Hepatocyte (in vitro differentiated cells): ENCODE measurements at regions not wholly inside any gene's neighbourhood (a gene's known extent, or its start where the extent isn't known, plus 50 kb on each side); places are given as distances from the start of the nearest gene placed in this dataset.

Experiments used
- DNase-seq: peaks from one replicate; pipeline ENCODE4 v3.0.0-alpha.2; 2016; ENCODE audit warnings: low spot score
- H2AFZ ChIP-seq: fragments of 200-600 bp; sonication (generic); 2 replicates; pipeline ENCODE4 v1.6.0; 2016; ENCODE audit warnings: antibody characterized with exemption, mild to moderate bottlenecking
- H3K27ac ChIP-seq: fragments of 200-600 bp; sonication (generic); 2 replicates; pipeline ENCODE4 v1.5.1; 2016; ENCODE audit warnings: mild to moderate bottlenecking
- H3K27me3 ChIP-seq: fragments of 200-600 bp; sonication (generic); 2 replicates; pipeline ENCODE4 v1.6.1; 2016
- H3K36me3 ChIP-seq: fragments of 200-600 bp; sonication (generic); replicated peaks from 2 replicates; pipeline ENCODE4 v1.5.1; 2016; ENCODE audit warnings: low read depth; ENCODE audit not compliant: insufficient read depth
- H3K4me1 ChIP-seq: fragments of 200-600 bp; sonication (generic); 2 replicates; pipeline ENCODE4 v1.5.1; 2016; ENCODE audit warnings: mild to moderate bottlenecking, moderate library complexity; ENCODE audit not compliant: insufficient read depth
- H3K4me2 ChIP-seq: fragments of 200-600 bp; sonication (generic); 2 replicates; pipeline ENCODE4 v1.6.0; 2016
- H3K4me3 ChIP-seq: fragments of 200-600 bp; sonication (generic); 2 replicates; pipeline ENCODE4 v1.5.1; 2016; ENCODE audit warnings: mild to moderate bottlenecking
- H3K79me2 ChIP-seq: fragments of 200-600 bp; sonication (generic); 2 replicates; pipeline ENCODE4 v1.6.0; 2017; ENCODE audit warnings: mild to moderate bottlenecking
- H3K9me2 ChIP-seq: fragments of 200-600 bp; sonication (generic); replicated peaks from 2 replicates; pipeline ENCODE4 v1.6.0; 2017; ENCODE audit warnings: mild to moderate bottlenecking; ENCODE audit not compliant: insufficient read depth
- H3K9me3 ChIP-seq: fragments of 200-600 bp; sonication (generic); 2 replicates; pipeline ENCODE4 v1.5.1; 2016; ENCODE audit warnings: low read depth, mild to moderate bottlenecking
- H4K20me1 ChIP-seq: fragments of 200-600 bp; sonication (generic); 2 replicates; pipeline ENCODE4 v1.6.0; 2016; ENCODE audit warnings: mild to moderate bottlenecking; ENCODE audit not compliant: insufficient read depth, poor library complexity, severe bottlenecking
- EZH2 ChIP-seq: fragments of 200-600 bp; sonication (generic); IDR thresholded peaks from 2 replicates; pipeline ENCODE4 v1.6.1; 2016; ENCODE audit warnings: antibody characterized with exemption, mild to moderate bottlenecking, borderline replicate concordance
- EZH2phosphoT487 ChIP-seq: fragments of 200-600 bp; sonication (generic); IDR thresholded peaks from one replicate; pipeline ENCODE4 v1.6.1; 2018; ENCODE audit warnings: antibody characterized with exemption, mild to moderate bottlenecking, low read depth, moderate library complexity; ENCODE audit not compliant: unreplicated experiment, severe bottlenecking
- WGBS: methylation state at CpG from one replicate; pipeline ENCODE4 v1.1.6; 2016; ENCODE audit warnings: low lambda C conversion rate; ENCODE audit errors: missing lambda C conversion rate; 5-methylcytosine and 5-hydroxymethylcytosine counted together
- TF ChIP-seq, protein P1 (sequence below): fragments of 200-600 bp; sonication (generic); IDR thresholded peaks from 2 replicates; pipeline ENCODE4 v1.5.1; 2016; ENCODE audit warnings: antibody characterized with exemption, mild to moderate bottlenecking; ENCODE audit not compliant: poor library complexity

GRCh38 chr11:97965849-97966646, 1054.7 kb upstream of the CNTN5 start:
- WGBS = 72% methylated on average over 1 of the region's 1 CpG
- H3K4me2 ChIP-seq = no peak overlapping the region

DNA sequence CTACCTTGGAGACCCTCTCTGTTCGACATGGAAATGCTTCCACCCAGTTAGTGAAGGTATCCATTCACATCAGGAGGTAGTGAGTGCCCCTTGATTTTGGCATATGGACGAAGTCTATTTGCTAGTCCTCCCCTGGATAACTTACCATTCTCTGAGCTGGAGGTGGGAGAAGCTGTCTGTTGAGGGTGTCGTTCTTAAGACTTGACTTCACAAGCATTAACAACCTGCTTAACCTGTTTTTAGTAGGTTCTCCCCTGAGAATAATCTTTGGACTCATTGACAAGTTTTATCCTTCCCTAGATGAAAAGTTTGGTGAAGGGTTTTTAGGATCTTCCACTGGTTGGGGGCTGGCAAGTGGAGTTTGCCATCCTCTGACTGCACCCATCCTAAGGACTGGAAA, 1053.8 kb upstream of the CNTN5 start:
- H3K9me3 ChIP-seq = no peaks in the 10 kb centered on the region
- no peaks in the 10 kb centered on the region for H3K27me3 ChIP-seq
- H3K27ac ChIP-seq = no peak overlapping the region
- no peak overlapping the region for H3K4me2 ChIP-seq
- no peaks in the 10 kb centered on the region for H3K79me2 ChIP-seq
- no peaks in the 10 kb centered on the region for H3K4me1 ChIP-seq
- 86% methylated on average over 3 of the region's 3 CpGs for WGBS
- no peak for DNase-seq
- H3K36me3 ChIP-seq = no peaks in the 10 kb centered on the region
- H3K9me2 ChIP-seq = no peaks in the 10 kb centered on the region
- no peaks in the 10 kb centered on the region for H4K20me1 ChIP-seq
- no peak overlapping the region for H2AFZ ChIP-seq
- TF ChIP-seq, protein P1, sequence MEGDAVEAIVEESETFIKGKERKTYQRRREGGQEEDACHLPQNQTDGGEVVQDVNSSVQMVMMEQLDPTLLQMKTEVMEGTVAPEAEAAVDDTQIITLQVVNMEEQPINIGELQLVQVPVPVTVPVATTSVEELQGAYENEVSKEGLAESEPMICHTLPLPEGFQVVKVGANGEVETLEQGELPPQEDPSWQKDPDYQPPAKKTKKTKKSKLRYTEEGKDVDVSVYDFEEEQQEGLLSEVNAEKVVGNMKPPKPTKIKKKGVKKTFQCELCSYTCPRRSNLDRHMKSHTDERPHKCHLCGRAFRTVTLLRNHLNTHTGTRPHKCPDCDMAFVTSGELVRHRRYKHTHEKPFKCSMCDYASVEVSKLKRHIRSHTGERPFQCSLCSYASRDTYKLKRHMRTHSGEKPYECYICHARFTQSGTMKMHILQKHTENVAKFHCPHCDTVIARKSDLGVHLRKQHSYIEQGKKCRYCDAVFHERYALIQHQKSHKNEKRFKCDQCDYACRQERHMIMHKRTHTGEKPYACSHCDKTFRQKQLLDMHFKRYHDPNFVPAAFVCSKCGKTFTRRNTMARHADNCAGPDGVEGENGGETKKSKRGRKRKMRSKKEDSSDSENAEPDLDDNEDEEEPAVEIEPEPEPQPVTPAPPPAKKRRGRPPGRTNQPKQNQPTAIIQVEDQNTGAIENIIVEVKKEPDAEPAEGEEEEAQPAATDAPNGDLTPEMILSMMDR = no peak
- TF ChIP-seq EZH2phosphoT487 = no peak
- no peak for TF ChIP-seq EZH2
- H3K4me3 ChIP-seq = no peak overlapping the region

More at GRCh38 chr11:97965849-97966646, 1054.7 kb upstream of the CNTN5 start:
- Histone ChIP-seq H3K4me1 (no peaks in the 10 kb centered on the region), H3K27me3 (no peaks in the 10 kb centered on the region), H3K79me2 (no peaks in the 10 kb centered on the region), H3K36me3 (no peaks in the 10 kb centered on the region), H3K27ac (no peak overlapping the region), H3K4me3 (no peak overlapping the region), H3K9me3 (no peaks in the 10 kb centered on the region), H4K20me1 (no peaks in the 10 kb centered on the region), H2AFZ (no peak overlapping the region), H3K9me2 (no peaks in the 10 kb centered on the region)
- TF ChIP-seq, protein P1 = no peak
- TF ChIP-seq EZH2 = no peak
- TF ChIP-seq EZH2phosphoT487 = no peak
- DNase-seq = no peak

GRCh38 chr11:97968071-97968470, 1052.7 kb upstream of the CNTN5 start:
- H4K20me1 ChIP-seq = no peaks in the 10 kb centered on the region
- no peak overlapping the region for H3K27ac ChIP-seq
- no peak for DNase-seq
- H3K9me2 ChIP-seq = no peaks in the 10 kb centered on the region
- H3K4me2 ChIP-seq = no peak overlapping the region
- no peaks in the 10 kb centered on the region for H3K36me3 ChIP-seq
- no peaks in the 10 kb centered on the region for H3K79me2 ChIP-seq
- H3K4me3 ChIP-seq = no peak overlapping the region
- H3K9me3 ChIP-seq = no peaks in the 10 kb centered on the region
- H3K27me3 ChIP-seq = no peaks in the 10 kb centered on the region
- WGBS = 92% methylated on average over 2 of the region's 2 CpGs
- H3K4me1 ChIP-seq = no peaks in the 10 kb centered on the region
- no peak overlapping the region for H2AFZ ChIP-seq
- no peak for TF ChIP-seq EZH2

GRCh38 chr11:97972731-97973130, 1048.0 kb upstream of the CNTN5 start:
- Histone ChIP-seq H3K36me3 (no peaks in the 10 kb centered on the region), H3K4me3 (no peak overlapping the region), H2AFZ (no peak overlapping the region), H3K27ac (no peak overlapping the region), H3K4me2 (no peak overlapping the region), H3K79me2 (no peaks in the 10 kb centered on the region), H3K9me3 (no peaks in the 10 kb centered on the region), H3K4me1 (no peaks in the 10 kb centered on the region), H3K9me2 (no peaks in the 10 kb centered on the region), H4K20me1 (no peaks in the 10 kb centered on the region), H3K27me3 (no peaks in the 10 kb centered on the region)
- 67% methylated on average over 5 of the region's 5 CpGs for WGBS
- no peak for DNase-seq
- TF ChIP-seq EZH2phosphoT487 (no peak), EZH2 (no peak)
- TF ChIP-seq, protein P1 = no peak
